ENCODE measurements at regions not wholly inside any gene's neighbourhood (a gene's known extent, or its start where the extent isn't known, plus 50 kb on each side); places are given as distances from the start of the nearest gene placed in this dataset.

DNA sequence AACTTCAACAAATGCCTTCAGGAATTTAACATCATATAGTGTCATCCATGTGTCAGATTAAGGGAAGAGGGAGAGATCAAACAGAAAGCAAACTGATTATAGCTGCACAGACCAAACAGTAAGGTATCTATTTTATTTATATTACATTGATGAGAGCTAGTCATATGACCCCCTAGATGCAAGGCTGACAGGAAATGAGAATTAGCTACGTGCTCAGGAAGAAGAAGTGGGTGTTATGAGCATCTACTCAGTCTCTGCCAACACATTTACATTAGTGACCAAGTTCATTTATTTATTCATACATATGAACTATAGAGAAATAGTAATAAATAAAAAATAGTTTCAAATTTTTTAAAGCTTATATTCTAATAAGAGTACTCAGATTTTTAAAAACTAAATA is 787.3 kb downstream of the KCTD16 start:
- no peak for DNase-seq (ENCODE audit: low spot score in 2 of 2)
- H3K4me3 ChIP-seq: no peak overlapping the region
- no peaks in the 10 kb centered on the region for H3K36me3 ChIP-seq
- no peak overlapping the region for H3K27ac ChIP-seq
- intact Hi-C loops (cut with DNase I): no loop called here
- no peaks in the 10 kb centered on the region for H3K4me1 ChIP-seq
- H3K9me3 ChIP-seq: no peaks in the 10 kb centered on the region
- TF ChIP-seq, protein P1, sequence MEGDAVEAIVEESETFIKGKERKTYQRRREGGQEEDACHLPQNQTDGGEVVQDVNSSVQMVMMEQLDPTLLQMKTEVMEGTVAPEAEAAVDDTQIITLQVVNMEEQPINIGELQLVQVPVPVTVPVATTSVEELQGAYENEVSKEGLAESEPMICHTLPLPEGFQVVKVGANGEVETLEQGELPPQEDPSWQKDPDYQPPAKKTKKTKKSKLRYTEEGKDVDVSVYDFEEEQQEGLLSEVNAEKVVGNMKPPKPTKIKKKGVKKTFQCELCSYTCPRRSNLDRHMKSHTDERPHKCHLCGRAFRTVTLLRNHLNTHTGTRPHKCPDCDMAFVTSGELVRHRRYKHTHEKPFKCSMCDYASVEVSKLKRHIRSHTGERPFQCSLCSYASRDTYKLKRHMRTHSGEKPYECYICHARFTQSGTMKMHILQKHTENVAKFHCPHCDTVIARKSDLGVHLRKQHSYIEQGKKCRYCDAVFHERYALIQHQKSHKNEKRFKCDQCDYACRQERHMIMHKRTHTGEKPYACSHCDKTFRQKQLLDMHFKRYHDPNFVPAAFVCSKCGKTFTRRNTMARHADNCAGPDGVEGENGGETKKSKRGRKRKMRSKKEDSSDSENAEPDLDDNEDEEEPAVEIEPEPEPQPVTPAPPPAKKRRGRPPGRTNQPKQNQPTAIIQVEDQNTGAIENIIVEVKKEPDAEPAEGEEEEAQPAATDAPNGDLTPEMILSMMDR (IDR thresholded peaks at IDR 0.05): no peak
- no peaks in the 10 kb centered on the region for H3K27me3 ChIP-seq

DNA sequence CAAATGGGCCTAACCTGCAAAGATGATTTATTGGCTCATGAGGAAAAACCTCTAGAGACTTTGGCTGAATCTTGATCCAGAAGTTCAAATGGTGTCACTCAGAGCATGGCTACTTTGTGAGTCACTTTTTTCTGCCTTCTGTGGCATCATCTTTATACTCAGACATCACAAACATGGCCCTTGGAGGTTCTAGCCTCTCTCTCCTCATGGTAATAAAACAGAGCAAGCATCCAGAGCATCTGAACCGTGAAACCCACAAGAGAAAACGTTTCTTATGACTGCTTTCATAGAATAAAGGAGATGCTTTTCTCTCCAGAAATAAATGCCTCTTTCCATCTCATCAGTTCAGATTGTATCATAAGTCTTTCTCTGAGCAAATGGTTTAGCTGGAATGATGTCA is 780.3 kb downstream of the KCTD16 start:
- no peaks in the 10 kb centered on the region for H3K36me3 ChIP-seq
- intact Hi-C loops (cut with DNase I): no loop called here
- DNase-seq (ENCODE audit: low spot score in 2 of 2): no peak

DNA sequence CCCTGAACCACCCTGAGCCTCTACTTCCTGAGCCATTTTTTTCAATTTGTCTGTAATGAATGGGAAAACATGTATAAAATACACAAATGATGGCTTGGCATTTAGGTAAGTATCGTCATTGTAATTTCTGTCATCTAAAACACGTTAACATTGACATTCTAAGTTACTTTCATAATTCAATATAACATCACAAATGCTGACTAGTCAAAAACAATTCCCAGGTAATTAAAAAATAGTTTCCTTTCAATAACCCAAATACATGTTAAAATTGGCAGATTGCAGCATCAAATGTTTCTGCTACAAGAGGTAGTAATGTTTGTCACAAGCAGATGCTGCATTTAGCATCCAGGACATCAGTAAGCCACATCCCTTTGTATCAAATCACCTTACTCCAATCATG is 776.4 kb downstream of the KCTD16 start:
- no peaks in the 10 kb centered on the region for H3K4me1 ChIP-seq
- H3K27me3 ChIP-seq: no peaks in the 10 kb centered on the region
- DNase-seq (ENCODE audit: low spot score in 2 of 2): no peak
- H3K9me3 ChIP-seq: no peaks in the 10 kb centered on the region
- H3K4me3 ChIP-seq: no peak overlapping the region
- TF ChIP-seq, protein P1 (IDR thresholded peaks at IDR 0.05): no peak
- H3K27ac ChIP-seq: no peak overlapping the region
- no peaks in the 10 kb centered on the region for H3K36me3 ChIP-seq
- intact Hi-C loops (cut with DNase I): no loop called here

More for the DNA sequence above, 780.3 kb downstream of the KCTD16 start:
- TF ChIP-seq, protein P1 (IDR thresholded peaks at IDR 0.05): no peak
- H3K27ac ChIP-seq: no peak overlapping the region
- H3K4me1 ChIP-seq: no peaks in the 10 kb centered on the region
- H3K27me3 ChIP-seq: no peaks in the 10 kb centered on the region
- no peak overlapping the region for H3K4me3 ChIP-seq
- no peaks in the 10 kb centered on the region for H3K9me3 ChIP-seq

DNA sequence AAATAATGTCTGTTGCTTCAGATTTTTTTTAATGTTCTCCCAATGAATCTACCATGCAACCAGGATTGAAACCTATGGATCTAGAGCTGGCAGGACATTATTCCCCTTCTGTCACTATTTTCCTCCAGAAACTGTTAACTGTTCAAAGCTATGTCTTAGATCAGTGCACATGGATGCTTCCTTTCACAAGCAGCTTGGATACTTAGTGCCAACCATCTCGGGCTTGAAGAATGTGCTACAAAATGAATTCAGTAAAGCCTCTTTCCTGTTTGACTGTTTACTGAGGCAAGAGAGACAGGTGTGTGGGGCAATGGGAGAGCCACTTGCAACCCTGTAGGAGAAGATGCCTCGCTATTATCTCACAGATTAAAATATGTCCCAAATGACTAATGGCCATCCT is 774.8 kb downstream of the KCTD16 start:
- intact Hi-C loops (cut with DNase I): no loop called here
- Histone ChIP-seq H3K27me3 (no peaks in the 10 kb centered on the region), H3K27ac (no peak overlapping the region), H3K36me3 (no peaks in the 10 kb centered on the region), H3K9me3 (no peaks in the 10 kb centered on the region), H3K4me1 (no peaks in the 10 kb centered on the region), H3K4me3 (no peak overlapping the region)
- TF ChIP-seq, protein P1 (IDR thresholded peaks at IDR 0.05): no peak
- DNase-seq (ENCODE audit: low spot score in 2 of 2): no peak

DNA sequence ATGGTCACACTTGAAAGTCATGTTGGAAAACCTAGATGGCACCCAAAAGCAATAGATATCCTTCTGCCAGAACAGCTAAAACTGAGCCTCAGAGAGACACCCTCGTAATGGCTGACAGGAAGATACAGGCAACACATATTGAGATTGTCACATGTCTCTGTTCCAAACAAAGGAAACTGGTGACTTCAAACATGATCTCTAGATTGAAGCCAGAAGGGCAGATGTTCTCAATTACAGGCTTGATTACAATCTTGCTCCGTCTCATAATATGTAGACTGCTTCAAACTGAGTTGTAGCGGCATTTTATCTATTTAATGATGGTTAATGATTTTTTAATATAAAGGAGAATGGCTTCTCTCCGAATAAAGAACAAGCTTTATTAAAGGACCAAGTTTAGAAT is 774.3 kb downstream of the KCTD16 start:
- no peaks in the 10 kb centered on the region for H3K36me3 ChIP-seq
- intact Hi-C loops (cut with DNase I): no loop called here
- no peak for DNase-seq (ENCODE audit: low spot score in 2 of 2)
- H3K9me3 ChIP-seq: no peaks in the 10 kb centered on the region
- no peaks in the 10 kb centered on the region for H3K27me3 ChIP-seq
- H3K27ac ChIP-seq: no peak overlapping the region
- H3K4me1 ChIP-seq: no peaks in the 10 kb centered on the region
- TF ChIP-seq, protein P1 (IDR thresholded peaks at IDR 0.05): no peak
- no peak overlapping the region for H3K4me3 ChIP-seq

DNA sequence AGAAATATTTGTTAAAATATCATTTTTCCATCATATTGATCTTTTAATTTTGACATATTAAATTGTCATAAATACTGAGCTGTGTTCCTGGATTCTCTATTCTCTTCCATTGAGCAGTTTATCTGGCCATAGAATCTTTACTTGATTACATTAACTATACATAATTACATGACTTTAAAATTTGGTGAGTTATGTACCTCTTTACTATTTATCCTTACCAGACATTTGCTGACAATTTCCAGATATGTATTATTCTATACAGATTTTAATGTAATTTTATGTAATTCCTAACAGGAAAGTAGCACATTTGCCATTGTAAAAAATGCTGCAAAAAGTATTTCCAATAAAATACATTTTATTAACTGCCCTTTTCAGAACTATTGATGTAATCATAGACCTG is 770.3 kb downstream of the KCTD16 start:
- H3K4me1 ChIP-seq: no peaks in the 10 kb centered on the region
- intact Hi-C loops (cut with DNase I): no loop called here
- H3K4me3 ChIP-seq: no peak overlapping the region
- TF ChIP-seq, protein P1 (IDR thresholded peaks at IDR 0.05): no peak
- no peaks in the 10 kb centered on the region for H3K36me3 ChIP-seq
- DNase-seq (ENCODE audit: low spot score in 2 of 2): no peak
- no peaks in the 10 kb centered on the region for H3K9me3 ChIP-seq
- H3K27me3 ChIP-seq: no peaks in the 10 kb centered on the region
- no peak overlapping the region for H3K27ac ChIP-seq

Data from ascending aorta (tissue), 2 donors.